GM12872 (cell line): ENCODE measurements at regions not wholly inside any gene's neighbourhood (a gene's known extent, or its start where the extent isn't known, plus 50 kb on each side); places are given as distances from the start of the nearest gene placed in this dataset.

Experiments
- TF ChIP-seq, protein P1 (sequence below): IDR thresholded peaks from 3 replicates; pipeline ENCODE4 v1.5.1; 2011; ENCODE audit warnings: low read depth, mild to moderate bottlenecking, low read length, moderate library complexity; ENCODE audit not compliant: insufficient read depth

- TF ChIP-seq, protein P1, sequence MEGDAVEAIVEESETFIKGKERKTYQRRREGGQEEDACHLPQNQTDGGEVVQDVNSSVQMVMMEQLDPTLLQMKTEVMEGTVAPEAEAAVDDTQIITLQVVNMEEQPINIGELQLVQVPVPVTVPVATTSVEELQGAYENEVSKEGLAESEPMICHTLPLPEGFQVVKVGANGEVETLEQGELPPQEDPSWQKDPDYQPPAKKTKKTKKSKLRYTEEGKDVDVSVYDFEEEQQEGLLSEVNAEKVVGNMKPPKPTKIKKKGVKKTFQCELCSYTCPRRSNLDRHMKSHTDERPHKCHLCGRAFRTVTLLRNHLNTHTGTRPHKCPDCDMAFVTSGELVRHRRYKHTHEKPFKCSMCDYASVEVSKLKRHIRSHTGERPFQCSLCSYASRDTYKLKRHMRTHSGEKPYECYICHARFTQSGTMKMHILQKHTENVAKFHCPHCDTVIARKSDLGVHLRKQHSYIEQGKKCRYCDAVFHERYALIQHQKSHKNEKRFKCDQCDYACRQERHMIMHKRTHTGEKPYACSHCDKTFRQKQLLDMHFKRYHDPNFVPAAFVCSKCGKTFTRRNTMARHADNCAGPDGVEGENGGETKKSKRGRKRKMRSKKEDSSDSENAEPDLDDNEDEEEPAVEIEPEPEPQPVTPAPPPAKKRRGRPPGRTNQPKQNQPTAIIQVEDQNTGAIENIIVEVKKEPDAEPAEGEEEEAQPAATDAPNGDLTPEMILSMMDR: no peak
Measured at GRCh38 chr12:23349564-23349963, 599.9 kb downstream of the SOX5 start.

DNA sequence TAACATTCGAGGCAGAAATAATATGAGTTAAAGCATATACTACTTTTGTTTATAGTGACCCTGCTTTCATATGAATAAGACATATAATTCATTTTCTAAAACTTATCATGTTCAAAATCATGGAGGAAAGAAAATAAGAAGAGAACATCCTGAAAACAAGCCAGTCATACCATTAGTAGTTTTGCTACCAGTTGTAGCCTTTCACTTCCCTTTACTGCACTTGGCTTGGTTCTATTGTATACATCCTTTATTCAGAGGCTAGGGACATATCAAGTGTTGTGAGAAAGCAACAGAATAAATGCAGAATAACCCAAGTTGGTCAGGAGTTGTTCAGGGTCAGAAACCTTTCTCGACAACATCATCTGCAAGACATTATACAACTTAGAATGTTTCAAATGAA, 598.7 kb downstream of the SOX5 start:
- TF ChIP-seq, protein P1: no peak

DNA sequence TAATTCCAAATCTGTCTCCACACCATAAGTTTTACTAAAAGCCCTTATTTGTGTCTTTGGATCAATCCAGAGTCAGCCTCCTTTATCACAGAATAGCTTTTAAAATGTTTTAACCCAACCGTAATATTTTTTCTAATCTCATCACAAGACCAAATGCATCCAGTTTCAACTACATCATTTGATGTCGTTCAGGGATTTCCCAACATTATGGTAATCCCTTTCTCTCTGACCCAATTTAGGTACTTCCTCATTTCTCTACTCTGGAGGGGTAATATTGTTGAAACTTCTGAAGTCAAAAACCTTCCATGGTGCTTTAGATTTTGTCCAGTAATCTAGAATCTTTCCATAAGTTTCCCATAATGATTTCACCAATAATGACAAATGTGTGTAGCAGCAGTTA, 596.8 kb downstream of the SOX5 start:
- TF ChIP-seq, protein P1: no peak

GRCh38 chr12:23354800-23355199, 594.7 kb downstream of the SOX5 start:
- TF ChIP-seq, protein P1: no peak

- TF ChIP-seq, protein P1: no peak
Measured at GRCh38 chr12:23356440-23356839, 593.0 kb downstream of the SOX5 start.

GRCh38 chr12:23356927-23357708, 592.4 kb downstream of the SOX5 start:
- TF ChIP-seq, protein P1: no peak

DNA sequence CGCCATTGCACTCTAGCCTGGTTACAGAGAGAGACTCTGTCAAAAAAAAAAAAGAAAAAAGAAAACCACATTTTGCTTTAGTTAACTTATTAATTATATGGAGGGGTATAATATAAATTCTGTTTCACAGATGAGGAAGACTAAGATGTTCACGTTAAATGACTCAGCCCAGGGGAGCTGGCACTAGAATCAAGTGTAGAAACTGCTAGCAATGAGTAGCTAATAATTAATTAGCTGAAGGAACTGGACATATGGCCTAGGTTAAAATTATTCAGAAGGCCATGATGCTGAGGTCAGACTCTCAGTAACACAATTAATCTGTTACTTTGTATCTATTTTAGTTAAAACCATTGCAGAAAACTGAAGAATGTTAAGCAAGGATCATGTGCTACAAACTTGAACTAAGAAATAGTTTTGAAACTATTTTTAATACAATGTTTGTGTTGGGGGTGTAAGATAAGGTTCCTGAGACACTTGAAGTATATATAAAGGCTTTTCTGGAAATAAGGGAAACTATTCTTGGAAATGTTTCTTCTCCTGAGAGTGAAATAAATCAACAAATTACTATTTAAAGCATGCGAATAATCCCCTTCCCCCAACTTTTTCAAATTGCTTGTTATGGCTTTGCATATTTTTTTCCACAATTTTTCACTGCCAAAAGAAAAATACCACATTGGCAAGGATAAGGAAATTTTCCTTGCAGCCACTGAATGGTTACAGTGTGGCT, 589.3 kb downstream of the SOX5 start:
- TF ChIP-seq, protein P1: no peak
